HG03060 (cell line): ENCODE measurements at regions not wholly inside any gene's neighbourhood (a gene's known extent, or its start where the extent isn't known, plus 50 kb on each side); places are given as distances from the start of the nearest gene placed in this dataset.
"Not testable (repeated sequence)": the region's sequence is repeated elsewhere in the genome, so short reads cannot be mapped to it uniquely, and the experiment has no call there.

Source experiments
- ATAC-seq: cut with Tn5 transposase; IDR thresholded peaks from one replicate; pipeline ENCODE4 v1.9.1; 2021; ENCODE audit warnings: low read depth, moderate number of reproducible peaks; ENCODE audit not compliant: unreplicated experiment

- ATAC-seq, result no peak
Observed at GRCh38 chr4:151558496-151559113, 149.6 kb downstream of the FHIP1A start.

- no peak for ATAC-seq
Observed at GRCh38 chr4:151559595-151559994, 150.6 kb downstream of the FHIP1A start.

- ATAC-seq, result no peak
Observed at GRCh38 chr4:151561551-151562256, 152.7 kb downstream of the FHIP1A start.

- ATAC-seq, result no peak
Observed at GRCh38 chr4:151563194-151563593, 154.2 kb downstream of the FHIP1A start.

- ATAC-seq, result no peak
Observed at GRCh38 chr4:151564321-151564720, 155.3 kb downstream of the FHIP1A start.

GRCh38 chr4:151565583-151565982 lies 156.6 kb downstream of the FHIP1A start:
- ATAC-seq, result no peak

GRCh38 chr4:151566053-151566452 lies 157.1 kb downstream of the FHIP1A start:
- no peak for ATAC-seq

GRCh38 chr4:151567056-151567455 lies 158.1 kb downstream of the FHIP1A start:
- ATAC-seq, result peak; percentile 89

GRCh38 chr4:151568966-151569365 lies 160.0 kb downstream of the FHIP1A start:
- ATAC-seq, result no peak

GRCh38 chr4:151569650-151570049 lies 160.7 kb downstream of the FHIP1A start:
- no peak for ATAC-seq

- ATAC-seq, result no peak
Observed at GRCh38 chr4:151573474-151573873, 164.5 kb downstream of the FHIP1A start.

GRCh38 chr4:151573945-151574344 lies 165.0 kb downstream of the FHIP1A start:
- no peak for ATAC-seq

- ATAC-seq, result no peak
Observed at GRCh38 chr4:151574968-151575367, 166.0 kb downstream of the FHIP1A start.

- no peak for ATAC-seq
Observed at GRCh38 chr4:151575646-151576045, 166.7 kb downstream of the FHIP1A start.

- no peak for ATAC-seq
Observed at GRCh38 chr4:151576627-151577026, 167.7 kb downstream of the FHIP1A start.

- no peak for ATAC-seq
Observed at GRCh38 chr4:151581570-151581969, 172.6 kb downstream of the FHIP1A start.

GRCh38 chr4:151582098-151582497 lies 173.1 kb downstream of the FHIP1A start:
- no peak for ATAC-seq

GRCh38 chr4:151583157-151583914 lies 174.4 kb downstream of the FHIP1A start:
- ATAC-seq, result no peak

GRCh38 chr4:151584101-151584500 lies 175.1 kb downstream of the FHIP1A start:
- no peak for ATAC-seq

- ATAC-seq, result not testable (repeated sequence)
Observed at GRCh38 chr4:151595629-151596028, 165.2 kb downstream of the GATB start.

- not testable (repeated sequence) for ATAC-seq
Observed at GRCh38 chr4:151597691-151598090, 163.1 kb downstream of the GATB start.

- ATAC-seq, result no peak
Observed at GRCh38 chr4:151599863-151600262, 160.9 kb downstream of the GATB start.
